Neural progenitor cell (in vitro differentiated cells): ENCODE measurements at regions not wholly inside any gene's neighbourhood (a gene's known extent, or its start where the extent isn't known, plus 50 kb on each side); places are given as distances from the start of the nearest gene placed in this dataset.

Experiments used
- DNase-seq: peaks from one replicate; pipeline ENCODE4 v3.0.0-alpha.2; 2016; ENCODE audit warnings: low spot score
- H2AFZ ChIP-seq: fragments of 200-600 bp; sonication (generic); replicated peaks from 2 replicates; pipeline ENCODE4 v1.6.1; 2016; ENCODE audit warnings: antibody characterized with exemption
- H3F3A ChIP-seq: fragments of 200-600 bp; sonication (generic); 2 replicates; pipeline ENCODE4 v1.6.1; 2016; ENCODE audit warnings: antibody characterized with exemption, low read depth
- H3K27ac ChIP-seq: fragments of 200-600 bp; sonication (generic); 2 replicates; pipeline ENCODE4 v1.5.1; 2016; ENCODE audit warnings: mild to moderate bottlenecking
- H3K27me3 ChIP-seq: fragments of 200-600 bp; sonication (generic); 2 replicates; pipeline ENCODE4 v1.6.1; 2016; ENCODE audit warnings: mild to moderate bottlenecking, moderate library complexity
- H3K36me3 ChIP-seq: fragments of 200-600 bp; sonication (generic); 2 replicates; pipeline ENCODE4 v1.5.1; 2016
- H3K4me1 ChIP-seq: fragments of 200-600 bp; sonication (generic); 2 replicates; pipeline ENCODE4 v1.6.1; 2016; ENCODE audit warnings: mixed run types
- H3K4me2 ChIP-seq: fragments of 200-600 bp; sonication (generic); 2 replicates; pipeline ENCODE4 v1.6.1; 2016
- H3K4me3 ChIP-seq: fragments of 200-600 bp; sonication (generic); 2 replicates; pipeline ENCODE4 v1.5.1; 2016
- H3K79me2 ChIP-seq: fragments of 200-600 bp; sonication (generic); 2 replicates; pipeline ENCODE4 v1.6.1; 2016; ENCODE audit warnings: low read depth
- H3K9ac ChIP-seq: fragments of 200-600 bp; sonication (generic); 2 replicates; pipeline ENCODE4 v1.6.1; 2016
- H3K9me3 ChIP-seq: fragments of 200-600 bp; sonication (generic); 2 replicates; pipeline ENCODE4 v1.5.1; 2016; ENCODE audit warnings: low read depth
- H4K20me1 ChIP-seq: fragments of 200-600 bp; sonication (generic); 2 replicates; pipeline ENCODE4 v1.6.1; 2016; ENCODE audit warnings: low read depth
- H3K27ac Mint-ChIP-seq: 3 replicates; pipeline ENCODE4 v1.8.0; 2021; ENCODE audit warnings: mixed read lengths
- H3K27me3 Mint-ChIP-seq: 2 replicates; pipeline ENCODE4 v1.8.0; 2022; ENCODE audit warnings: low read depth, mild to moderate bottlenecking, inconsistent platforms, moderate library complexity, mixed read lengths; ENCODE audit not compliant: insufficient read depth
- H3K36me3 Mint-ChIP-seq: 3 replicates; pipeline ENCODE4 v1.8.0; 2021; ENCODE audit warnings: mixed read lengths
- H3K4me1 Mint-ChIP-seq: 3 replicates; pipeline ENCODE4 v1.8.0; 2021; ENCODE audit warnings: mixed read lengths
- H3K4me3 Mint-ChIP-seq: 3 replicates; pipeline ENCODE4 v1.8.0; 2021; ENCODE audit warnings: mild to moderate bottlenecking, moderate library complexity, mixed read lengths
- H3K9me3 Mint-ChIP-seq: 3 replicates; pipeline ENCODE4 v1.8.0; 2020; ENCODE audit warnings: mixed read lengths
- CTCF ChIP-seq: fragments of 200-600 bp; sonication (generic); IDR thresholded peaks from 2 replicates; pipeline ENCODE4 v1.5.1; 2017; ENCODE audit warnings: antibody characterized with exemption, mild to moderate bottlenecking
- EZH2 ChIP-seq: fragments of 200-600 bp; sonication (generic); IDR thresholded peaks from 2 replicates; pipeline ENCODE4 v1.6.1; 2017; ENCODE audit warnings: antibody characterized with exemption, mild to moderate bottlenecking, moderate library complexity
- EZH2phosphoT487 ChIP-seq: fragments of 200-600 bp; sonication (generic); IDR thresholded peaks from 2 replicates; pipeline ENCODE4 v1.6.1; 2017; ENCODE audit warnings: antibody characterized with exemption

- Mint-ChIP-seq H3K4me3 (no peak overlapping the region), H3K27me3 (peaks cover 2% of the 10 kb centered on the region), H3K9me3 (peaks cover 2% of the 10 kb centered on the region), H3K4me1 (no peaks in the 10 kb centered on the region), H3K36me3 (no peaks in the 10 kb centered on the region), H3K27ac (no peak overlapping the region)
- Histone ChIP-seq H3K79me2 (no peaks in the 10 kb centered on the region), H4K20me1 (no peaks in the 10 kb centered on the region), H3K9me3 (no peaks in the 10 kb centered on the region), H3K9ac (no peak overlapping the region), H3F3A (no peaks in the 10 kb centered on the region), H3K4me2 (no peak overlapping the region), H3K36me3 (no peaks in the 10 kb centered on the region), H3K27ac (no peak overlapping the region), H3K4me3 (no peak overlapping the region), H2AFZ (no peak overlapping the region), H3K4me1 (no peaks in the 10 kb centered on the region), H3K27me3 (no peaks in the 10 kb centered on the region)
- DNase-seq: no peak
- no peak for TF ChIP-seq CTCF
- TF ChIP-seq EZH2: no peak
- no peak for TF ChIP-seq EZH2phosphoT487
These were observed 274.0 kb upstream of the DAPK1 start for GRCh38 chr9:87223392-87224246.

GRCh38 chr9:87226896-87227295, 270.8 kb upstream of the DAPK1 start:
- Histone ChIP-seq H3K4me2 (no peak overlapping the region), H3K36me3 (no peaks in the 10 kb centered on the region), H4K20me1 (no peaks in the 10 kb centered on the region), H3F3A (no peaks in the 10 kb centered on the region), H3K27ac (no peak overlapping the region), H3K9me3 (no peaks in the 10 kb centered on the region), H3K9ac (no peak overlapping the region), H3K4me3 (no peak overlapping the region), H3K4me1 (no peaks in the 10 kb centered on the region), H2AFZ (no peak overlapping the region), H3K27me3 (no peaks in the 10 kb centered on the region), H3K79me2 (no peaks in the 10 kb centered on the region)
- no peak for DNase-seq
- no peaks in the 10 kb centered on the region for H3K27me3 Mint-ChIP-seq
- no peak overlapping the region for H3K27ac Mint-ChIP-seq
- no peaks in the 10 kb centered on the region for H3K4me1 Mint-ChIP-seq
- peaks cover 9% of the 10 kb centered on the region for H3K9me3 Mint-ChIP-seq
- H3K4me3 Mint-ChIP-seq: no peak overlapping the region
- no peak for TF ChIP-seq EZH2phosphoT487
- no peak for TF ChIP-seq CTCF
- TF ChIP-seq EZH2: no peak
- H3K36me3 Mint-ChIP-seq: no peaks in the 10 kb centered on the region

- no peaks in the 10 kb centered on the region for H3K4me1 ChIP-seq
- H3K9me3 ChIP-seq: no peaks in the 10 kb centered on the region
- H3K9me3 Mint-ChIP-seq: peaks cover 13% of the 10 kb centered on the region
- no peaks in the 10 kb centered on the region for H3K27me3 ChIP-seq
- no peaks in the 10 kb centered on the region for H3K36me3 ChIP-seq
- H3K36me3 Mint-ChIP-seq: no peaks in the 10 kb centered on the region
- no peak for TF ChIP-seq EZH2phosphoT487
- TF ChIP-seq EZH2: no peak
- TF ChIP-seq CTCF: no peak
- no peaks in the 10 kb centered on the region for H3K4me1 Mint-ChIP-seq
- H3F3A ChIP-seq: no peaks in the 10 kb centered on the region
- no peak overlapping the region for H3K4me2 ChIP-seq
- no peaks in the 10 kb centered on the region for H4K20me1 ChIP-seq
- no peak overlapping the region for H3K4me3 Mint-ChIP-seq
- no peak overlapping the region for H2AFZ ChIP-seq
- H3K27ac Mint-ChIP-seq: no peak overlapping the region
- DNase-seq: no peak
- no peak overlapping the region for H3K27ac ChIP-seq
- no peak overlapping the region for H3K9ac ChIP-seq
- no peaks in the 10 kb centered on the region for H3K79me2 ChIP-seq
- no peaks in the 10 kb centered on the region for H3K27me3 Mint-ChIP-seq
- no peak overlapping the region for H3K4me3 ChIP-seq
These were observed 270.2 kb upstream of the DAPK1 start for GRCh38 chr9:87227456-87227855.
